ENCODE measurements at regions not wholly inside any gene's neighbourhood (a gene's known extent, or its start where the extent isn't known, plus 50 kb on each side); places are given as distances from the start of the nearest gene placed in this dataset.

DNA sequence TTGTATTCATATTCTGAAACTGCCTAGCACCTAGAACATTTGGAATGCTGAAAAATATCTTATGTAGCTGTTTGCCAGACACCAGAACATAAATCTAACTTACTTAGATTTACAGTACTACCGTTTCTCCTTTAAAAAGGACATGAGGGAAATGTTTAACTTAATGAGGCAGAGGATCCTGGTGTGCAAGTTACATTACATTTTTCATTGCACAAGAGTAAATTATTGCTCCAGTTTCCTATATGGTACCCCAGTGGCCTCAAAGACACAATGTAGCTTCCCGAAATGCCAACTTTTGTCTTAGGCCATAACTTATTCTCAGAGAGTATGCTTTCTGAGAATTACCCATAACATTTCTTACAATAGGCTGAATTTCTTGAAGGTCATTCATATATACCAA is 105.5 kb upstream of the DTNA start:
- TF ChIP-seq, protein P1, sequence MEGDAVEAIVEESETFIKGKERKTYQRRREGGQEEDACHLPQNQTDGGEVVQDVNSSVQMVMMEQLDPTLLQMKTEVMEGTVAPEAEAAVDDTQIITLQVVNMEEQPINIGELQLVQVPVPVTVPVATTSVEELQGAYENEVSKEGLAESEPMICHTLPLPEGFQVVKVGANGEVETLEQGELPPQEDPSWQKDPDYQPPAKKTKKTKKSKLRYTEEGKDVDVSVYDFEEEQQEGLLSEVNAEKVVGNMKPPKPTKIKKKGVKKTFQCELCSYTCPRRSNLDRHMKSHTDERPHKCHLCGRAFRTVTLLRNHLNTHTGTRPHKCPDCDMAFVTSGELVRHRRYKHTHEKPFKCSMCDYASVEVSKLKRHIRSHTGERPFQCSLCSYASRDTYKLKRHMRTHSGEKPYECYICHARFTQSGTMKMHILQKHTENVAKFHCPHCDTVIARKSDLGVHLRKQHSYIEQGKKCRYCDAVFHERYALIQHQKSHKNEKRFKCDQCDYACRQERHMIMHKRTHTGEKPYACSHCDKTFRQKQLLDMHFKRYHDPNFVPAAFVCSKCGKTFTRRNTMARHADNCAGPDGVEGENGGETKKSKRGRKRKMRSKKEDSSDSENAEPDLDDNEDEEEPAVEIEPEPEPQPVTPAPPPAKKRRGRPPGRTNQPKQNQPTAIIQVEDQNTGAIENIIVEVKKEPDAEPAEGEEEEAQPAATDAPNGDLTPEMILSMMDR (conservative IDR thresholded peaks at IDR 0.05): no peak
- no peak for TF ChIP-seq ZFX (IDR thresholded peaks at IDR 0.05)

All from C4-2B (cell line).